HG03108 (cell line): ENCODE measurements at regions not wholly inside any gene's neighbourhood (a gene's known extent, or its start where the extent isn't known, plus 50 kb on each side); places are given as distances from the start of the nearest gene placed in this dataset.
"Not testable (repeated sequence)": the region's sequence is repeated elsewhere in the genome, so short reads cannot be mapped to it uniquely, and the experiment has no call there.

Experiments used
- ATAC-seq: cut with Tn5 transposase; IDR thresholded peaks from one replicate; pipeline ENCODE4 v1.9.1; 2021; ENCODE audit warnings: moderate library complexity; ENCODE audit not compliant: unreplicated experiment

GRCh38 chr4:110424144-110424543 lies 51.8 kb upstream of the ENPEP start:
- ATAC-seq, result no peak

GRCh38 chr4:110418641-110419040 lies 57.3 kb upstream of the ENPEP start:
- no peak for ATAC-seq

GRCh38 chr4:110417136-110417535 lies 58.8 kb upstream of the ENPEP start:
- no peak for ATAC-seq

GRCh38 chr4:110415478-110415877 lies 60.5 kb upstream of the ENPEP start:
- ATAC-seq, result no peak

GRCh38 chr4:110415041-110415440 lies 60.9 kb upstream of the ENPEP start:
- no peak for ATAC-seq

- no peak for ATAC-seq
These were observed 61.4 kb upstream of the ENPEP start for GRCh38 chr4:110414561-110414920.

GRCh38 chr4:110413807-110414560 lies 62.0 kb upstream of the ENPEP start:
- not testable (repeated sequence) for ATAC-seq

- no peak for ATAC-seq
These were observed 63.4 kb upstream of the ENPEP start for GRCh38 chr4:110412354-110413065.

- no peak for ATAC-seq
These were observed 64.4 kb upstream of the ENPEP start for GRCh38 chr4:110411574-110412011.

GRCh38 chr4:110410853-110411573 lies 64.9 kb upstream of the ENPEP start:
- not testable (repeated sequence) for ATAC-seq

GRCh38 chr4:110400086-110400485 lies 75.9 kb upstream of the ENPEP start:
- ATAC-seq, result no peak

- not testable (repeated sequence) for ATAC-seq
These were observed 76.9 kb upstream of the ENPEP start for GRCh38 chr4:110399046-110399445.

GRCh38 chr4:110396963-110397362 lies 79.0 kb upstream of the ENPEP start:
- no peak for ATAC-seq

- ATAC-seq, result no peak
These were observed 80.5 kb upstream of the ENPEP start for GRCh38 chr4:110395421-110395820.

- no peak for ATAC-seq
These were observed 81.1 kb upstream of the ENPEP start for GRCh38 chr4:110394871-110395270.

- no peak for ATAC-seq
These were observed 94.2 kb upstream of the ENPEP start for GRCh38 chr4:110381784-110382183.

- no peak for ATAC-seq
These were observed 103.5 kb upstream of the ENPEP start for GRCh38 chr4:110372485-110372884.

- ATAC-seq, result no peak
These were observed 104.8 kb upstream of the ENPEP start for GRCh38 chr4:110371016-110371770.

- ATAC-seq, result no peak
These were observed 107.5 kb upstream of the ENPEP start for GRCh38 chr4:110368409-110368808.

- no peak for ATAC-seq
These were observed 108.8 kb upstream of the ENPEP start for GRCh38 chr4:110367156-110367555.

- ATAC-seq, result no peak
These were observed 110.2 kb upstream of the ENPEP start for GRCh38 chr4:110365761-110366160.
